Suppressor macrophage (primary cell): ENCODE measurements at regions not wholly inside any gene's neighbourhood (a gene's known extent, or its start where the extent isn't known, plus 50 kb on each side); places are given as distances from the start of the nearest gene placed in this dataset.

ENCODE experiments used
- DNase-seq, 4 experiments: peaks; one replicate each; pipeline ENCODE4 v3.0.0-alpha.2; 2020 to 2022

DNA sequence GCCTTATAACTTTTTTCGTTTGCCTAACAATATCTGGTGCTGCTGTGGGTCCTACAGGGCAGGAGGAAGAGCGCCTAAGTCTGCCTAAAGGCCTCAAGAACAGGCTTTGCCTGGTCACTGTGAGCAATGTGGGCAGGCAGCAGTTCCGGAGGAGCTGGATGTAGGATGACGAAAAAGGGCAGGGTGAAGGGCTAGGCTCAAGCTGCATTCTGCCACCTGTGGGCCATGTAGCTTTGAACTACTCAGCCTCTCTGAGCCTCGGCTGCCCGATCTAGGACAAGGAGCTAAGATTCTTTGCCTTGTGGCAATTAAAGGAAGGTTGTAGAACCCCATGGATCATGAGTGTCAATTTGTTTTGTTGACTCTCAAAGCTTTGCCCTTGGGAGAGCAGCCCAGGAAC, 57.1 kb upstream of the MAMLD1 start:
- DNase-seq, result no peak

DNA sequence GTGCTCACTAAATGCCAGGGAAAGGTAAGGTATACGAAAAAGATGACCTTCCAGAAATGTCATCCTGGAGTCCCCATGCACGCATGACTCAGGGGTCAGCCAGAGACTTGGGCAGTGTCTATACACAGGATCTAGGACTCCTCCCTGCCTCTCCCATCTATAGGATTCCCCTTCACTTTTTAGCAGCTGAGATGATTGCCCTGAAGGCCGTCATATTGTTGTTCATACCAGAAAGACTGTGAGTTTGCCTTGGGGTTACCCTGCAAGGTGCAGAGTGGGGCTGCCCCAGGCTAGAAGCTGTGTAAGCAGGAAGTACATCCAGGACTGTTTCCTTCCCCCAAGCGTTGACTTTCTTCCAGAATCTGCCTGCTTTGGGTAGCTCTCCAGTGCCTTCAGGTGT, 55.1 kb upstream of the MAMLD1 start:
- DNase-seq, result no peak

DNA sequence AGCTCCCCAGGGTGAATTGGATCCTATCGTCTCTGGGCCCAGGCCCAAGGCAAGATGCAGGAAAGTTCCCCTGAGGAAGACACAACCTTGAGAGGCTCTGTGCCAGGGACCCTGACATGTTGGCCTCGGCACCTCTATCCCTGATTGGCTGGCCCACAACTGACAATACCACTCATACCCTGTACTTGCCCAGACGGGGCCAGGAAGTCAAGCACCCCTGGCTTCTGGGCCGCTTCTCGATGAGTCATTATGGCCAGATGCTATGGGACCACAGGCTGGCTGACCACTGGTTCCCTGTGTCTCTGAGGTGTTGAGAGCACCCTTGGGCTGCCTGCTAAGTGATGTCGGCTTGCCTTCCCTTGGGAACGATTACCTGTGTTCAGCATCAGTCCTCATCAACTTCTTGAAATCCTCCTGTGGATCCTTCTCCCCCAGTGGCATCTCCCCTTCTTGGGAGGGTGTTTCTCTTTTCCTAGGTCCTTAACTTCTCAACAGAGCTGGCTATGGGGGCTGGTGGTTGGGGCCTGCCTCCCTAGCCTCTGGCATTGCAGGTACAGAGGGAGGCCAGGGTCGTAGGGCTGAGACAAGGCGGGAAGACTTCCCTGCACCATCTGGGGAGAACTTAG, 54.5 kb upstream of the MAMLD1 start:
- no peak for DNase-seq

DNA sequence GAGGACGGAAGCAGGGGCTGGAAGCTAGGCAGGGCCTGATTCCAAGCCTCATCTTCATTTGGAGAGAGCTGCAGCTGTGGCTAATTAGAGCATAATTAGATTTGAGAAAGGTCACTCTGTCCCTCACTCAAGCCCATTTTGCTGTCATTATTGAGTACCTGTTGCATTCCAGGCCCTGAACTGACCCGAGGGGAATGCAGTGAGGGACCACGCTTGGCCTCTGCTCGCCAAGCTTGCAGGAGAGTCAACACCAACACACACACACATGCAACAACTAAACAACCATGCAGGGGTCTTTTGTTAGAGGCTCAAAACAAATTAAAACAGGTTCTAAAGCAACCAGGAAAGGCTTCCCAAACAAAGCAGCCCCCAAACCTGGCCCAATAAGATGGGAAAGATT, 52.7 kb upstream of the MAMLD1 start:
- DNase-seq, result no peak

DNA sequence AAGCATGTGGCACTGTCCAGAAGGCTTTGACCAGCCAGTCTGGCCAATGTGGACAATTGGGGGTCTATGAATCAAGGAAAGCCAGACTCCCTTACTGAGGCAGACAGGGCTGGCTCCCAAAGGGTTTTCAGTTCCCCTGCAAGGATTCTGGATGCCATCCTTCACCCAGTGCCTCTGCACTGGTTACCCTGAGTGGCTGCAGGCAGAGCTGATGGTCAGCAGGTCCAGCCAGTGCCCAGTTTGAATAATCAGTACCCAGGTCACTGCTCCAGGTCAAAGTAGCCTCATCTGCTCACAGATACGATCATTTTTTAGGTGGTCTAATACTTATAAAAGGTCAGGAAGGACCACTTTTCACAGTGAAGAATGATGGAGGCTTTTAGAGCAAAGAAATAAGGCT, 52.2 kb upstream of the MAMLD1 start:
- DNase-seq, result no peak

DNA sequence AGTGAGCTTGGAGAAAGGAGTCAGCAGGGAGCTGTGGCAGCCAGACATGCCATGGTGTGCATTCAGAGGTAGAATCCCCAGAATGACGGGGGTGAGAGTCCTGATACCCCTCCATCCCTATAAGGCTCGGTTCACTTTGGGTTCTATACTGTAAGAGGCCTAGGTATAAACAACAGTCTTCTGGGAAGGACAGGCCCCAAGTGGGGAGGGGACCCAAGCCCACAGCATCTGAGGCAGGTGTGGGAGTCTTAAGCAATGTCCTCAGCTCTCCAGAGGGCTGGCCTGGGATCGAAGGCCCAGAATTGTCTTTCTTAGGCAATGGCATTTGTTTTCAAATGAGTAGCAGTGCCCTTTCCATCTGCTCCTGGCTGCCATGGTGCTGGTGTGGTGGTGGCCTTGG, 50.2 kb upstream of the MAMLD1 start:
- DNase-seq, result no peak
